GM18868 (cell line): ENCODE measurements at regions not wholly inside any gene's neighbourhood (a gene's known extent, or its start where the extent isn't known, plus 50 kb on each side); places are given as distances from the start of the nearest gene placed in this dataset.
"Not testable (repeated sequence)": the region's sequence is repeated elsewhere in the genome, so short reads cannot be mapped to it uniquely, and the experiment has no call there.

Experiments used
- ATAC-seq: cut with Tn5 transposase; IDR thresholded peaks from one replicate; pipeline ENCODE4 v1.9.1; 2021; ENCODE audit warnings: mild to moderate bottlenecking, moderate library complexity; ENCODE audit not compliant: unreplicated experiment

DNA sequence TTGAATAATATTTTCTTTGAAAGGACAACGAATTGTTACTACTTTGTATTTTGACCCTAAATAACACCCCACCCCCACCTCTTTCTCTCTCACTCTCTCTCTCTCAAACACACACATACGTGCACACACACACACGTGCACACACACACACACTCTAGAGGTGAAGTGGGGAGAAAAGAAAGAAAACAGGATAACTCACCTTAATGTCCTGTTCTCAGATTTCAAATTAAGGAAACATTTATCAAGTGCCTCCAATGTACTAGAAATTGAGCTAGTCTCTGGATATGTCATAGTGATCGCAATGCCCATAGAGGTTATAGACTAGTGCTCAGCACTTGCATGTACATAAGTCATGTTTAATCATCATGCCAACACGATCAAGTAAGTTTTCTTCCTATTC is 1483.6 kb upstream of the SEL1L start:
- ATAC-seq = no peak

GRCh38 chr14:83019744-83020414 is 1486.2 kb upstream of the SEL1L start:
- peak; percentile 92 for ATAC-seq

- ATAC-seq = no peak
Measured at GRCh38 chr14:83021323-83021722, 1487.7 kb upstream of the SEL1L start.

DNA sequence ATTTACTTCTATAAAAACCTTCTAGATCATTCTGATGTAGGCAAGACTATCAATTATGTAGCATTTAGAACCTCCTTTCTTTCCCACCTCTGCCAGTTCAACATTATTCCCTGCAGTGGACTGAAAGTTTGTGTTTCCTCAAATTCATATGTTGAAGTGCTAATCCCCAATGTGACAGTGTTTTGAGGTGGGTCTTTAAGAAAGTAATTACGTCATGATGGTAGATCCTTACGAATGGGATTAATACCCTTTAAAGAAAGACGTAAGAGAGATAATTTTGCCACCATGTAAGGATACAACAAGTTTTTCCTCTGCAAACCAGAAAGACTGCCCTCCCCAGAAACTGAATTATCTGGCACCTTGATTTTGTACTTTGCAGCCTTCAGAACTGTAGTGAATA is 1489.7 kb upstream of the SEL1L start:
- ATAC-seq = no peak

- peak; percentile 81 for ATAC-seq
Measured at GRCh38 chr14:83041224-83041623, 1507.6 kb upstream of the SEL1L start.

- ATAC-seq = no peak
Measured at GRCh38 chr14:83042858-83043257, 1509.2 kb upstream of the SEL1L start.

DNA sequence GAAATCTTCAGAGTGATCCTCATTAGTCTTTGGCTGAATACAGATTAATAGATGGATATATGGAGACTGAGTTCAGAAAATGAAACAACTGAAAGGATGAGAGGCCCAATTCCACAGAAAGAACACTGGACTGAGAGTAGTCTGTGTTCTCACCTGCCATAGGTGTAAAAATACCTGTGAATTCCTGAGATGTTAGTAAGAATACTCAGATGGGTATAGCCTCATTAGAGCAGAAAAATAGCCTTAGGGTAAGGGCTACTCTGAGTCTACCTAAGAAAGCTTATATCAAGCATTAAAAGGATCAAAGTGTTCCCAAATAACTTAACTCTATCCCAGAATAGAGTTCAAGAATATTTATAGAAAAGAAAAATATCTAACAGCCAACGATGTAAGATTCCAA is 1510.3 kb upstream of the SEL1L start:
- no peak for ATAC-seq

GRCh38 chr14:83047059-83047830 is 1513.6 kb upstream of the SEL1L start:
- no peak for ATAC-seq

GRCh38 chr14:83053022-83053710 is 1519.5 kb upstream of the SEL1L start:
- ATAC-seq = no peak

- no peak for ATAC-seq
Measured at GRCh38 chr14:83058068-83058467, 1524.4 kb upstream of the SEL1L start.

- ATAC-seq = peak; percentile 96
Measured at GRCh38 chr14:83071888-83072501, 1538.3 kb upstream of the SEL1L start.

- no peak for ATAC-seq
Measured at GRCh38 chr14:83085136-83085535, 1551.5 kb upstream of the SEL1L start.

DNA sequence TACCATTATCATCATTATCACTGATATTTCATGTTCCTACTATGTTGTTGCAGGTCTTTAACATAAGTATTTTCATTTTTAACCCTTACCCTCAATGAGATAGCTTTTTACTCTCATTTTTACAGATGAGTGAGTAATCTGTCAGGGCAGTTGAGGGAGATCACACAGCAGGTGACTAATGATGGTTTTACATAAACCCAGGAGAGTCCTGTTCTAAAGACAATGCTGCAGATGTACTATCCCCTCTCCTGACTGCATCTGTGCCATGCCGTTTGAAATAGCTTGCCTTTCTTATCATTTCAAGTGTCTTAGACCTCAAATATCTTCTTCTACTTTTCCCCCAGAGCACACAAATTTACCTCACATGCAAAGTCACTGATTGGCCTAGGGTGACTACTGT is 1552.1 kb upstream of the SEL1L start:
- no peak for ATAC-seq

DNA sequence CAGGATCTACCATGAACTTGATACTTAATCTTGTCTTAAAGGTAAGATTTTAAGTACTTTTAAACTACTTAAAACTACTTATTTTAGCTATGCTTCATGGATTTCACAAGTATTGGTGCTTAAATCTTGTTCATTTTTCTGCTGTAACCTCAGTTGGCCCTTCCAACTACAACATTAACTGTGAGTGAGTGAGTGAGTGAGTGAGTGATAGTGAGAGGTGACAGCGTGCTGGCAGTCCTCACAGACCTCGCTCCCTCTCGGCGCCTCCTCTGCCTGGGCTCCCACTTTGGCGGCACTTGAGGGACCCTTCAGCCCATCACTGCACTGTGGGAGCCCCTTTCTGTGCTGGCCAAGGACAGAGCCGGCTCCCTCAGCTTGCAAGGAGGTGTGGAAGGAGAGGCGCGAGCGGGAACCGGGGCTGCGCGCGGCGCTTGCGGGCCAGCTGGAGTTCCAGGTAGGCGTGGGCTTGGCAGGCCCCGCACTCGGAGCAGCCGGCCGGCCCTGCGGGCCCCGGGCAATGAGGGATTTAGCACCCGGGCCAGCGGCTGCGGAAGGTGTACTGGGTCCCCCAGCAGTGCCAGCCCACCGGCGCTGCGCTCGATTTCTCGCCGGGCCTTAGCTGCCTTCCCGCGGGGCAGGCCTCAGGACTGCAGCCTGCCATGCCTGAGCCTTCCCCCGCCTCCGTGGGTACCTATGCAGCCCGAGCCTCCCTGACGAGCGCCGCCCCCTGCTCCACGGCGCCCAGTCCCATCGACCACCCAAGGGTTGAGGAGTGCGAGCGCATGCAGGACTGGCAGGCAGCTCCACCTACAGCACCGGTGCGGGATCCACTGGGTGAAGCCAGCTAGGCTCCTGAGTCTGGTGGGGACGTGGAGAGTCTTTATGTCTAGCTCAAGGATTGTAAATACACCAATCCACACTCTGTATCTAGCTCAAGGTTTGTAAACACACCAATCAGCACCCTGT is 1558.6 kb upstream of the SEL1L start:
- ATAC-seq = not testable (repeated sequence)

GRCh38 chr14:83096092-83096491 is 1562.4 kb upstream of the SEL1L start:
- no peak for ATAC-seq

DNA sequence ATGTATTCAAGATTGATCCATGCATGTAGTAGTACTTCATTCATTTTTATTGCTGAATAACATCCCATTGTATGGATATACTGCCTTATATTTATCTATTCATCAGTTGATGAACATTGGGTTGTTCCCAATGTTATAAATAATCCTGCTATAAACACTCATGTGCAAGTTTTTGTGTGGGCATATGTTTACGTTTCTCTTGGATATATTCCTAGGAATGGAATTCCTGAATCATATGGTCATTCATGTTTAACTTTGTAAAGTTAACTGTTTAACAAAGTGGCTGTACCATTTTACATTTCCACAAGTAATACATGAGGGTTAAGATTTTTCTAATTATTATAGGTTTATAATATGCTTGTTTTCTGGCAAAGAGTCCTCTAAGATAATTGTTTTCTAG is 1568.2 kb upstream of the SEL1L start:
- no peak for ATAC-seq

- no peak for ATAC-seq
Measured at GRCh38 chr14:83118029-83118428, 1584.4 kb upstream of the SEL1L start.

DNA sequence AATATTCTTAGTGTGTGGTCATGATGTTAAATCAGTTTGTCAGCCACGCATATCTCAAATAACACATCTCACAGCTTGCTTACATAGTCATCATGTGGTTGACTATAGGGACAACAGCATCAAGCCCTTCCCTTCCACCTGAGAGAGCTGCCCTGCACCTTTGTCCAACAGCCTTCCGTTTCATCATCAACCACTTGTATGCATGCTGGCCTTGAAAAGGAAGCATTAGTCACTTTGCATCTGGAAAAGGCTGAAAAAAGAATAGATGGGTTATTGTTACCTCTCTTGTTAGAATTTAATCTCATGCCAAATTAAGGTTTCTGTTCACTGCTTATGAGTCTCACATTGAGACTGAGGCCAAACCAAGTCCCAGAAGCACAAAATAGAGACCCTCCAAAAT is 1586.5 kb upstream of the SEL1L start:
- ATAC-seq = no peak

DNA sequence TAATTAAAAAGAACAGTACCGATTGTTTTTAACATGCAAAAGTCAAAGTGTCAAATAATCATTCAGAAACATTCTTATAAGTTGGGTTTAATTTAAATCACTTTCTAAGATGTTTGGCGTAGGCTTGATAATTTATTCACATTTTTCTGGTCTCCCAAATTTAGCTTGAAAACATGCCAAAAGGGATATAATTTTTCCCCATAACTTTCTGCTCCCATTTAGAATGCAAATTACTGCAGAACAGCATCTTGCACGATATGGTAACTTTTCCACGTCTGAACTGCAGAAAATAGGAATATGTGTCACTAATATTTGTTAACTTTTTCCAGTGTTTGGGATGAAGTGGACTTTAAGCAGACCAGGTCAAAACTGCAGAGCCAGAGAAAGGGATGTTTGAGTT is 1592.4 kb upstream of the SEL1L start:
- ATAC-seq = no peak

DNA sequence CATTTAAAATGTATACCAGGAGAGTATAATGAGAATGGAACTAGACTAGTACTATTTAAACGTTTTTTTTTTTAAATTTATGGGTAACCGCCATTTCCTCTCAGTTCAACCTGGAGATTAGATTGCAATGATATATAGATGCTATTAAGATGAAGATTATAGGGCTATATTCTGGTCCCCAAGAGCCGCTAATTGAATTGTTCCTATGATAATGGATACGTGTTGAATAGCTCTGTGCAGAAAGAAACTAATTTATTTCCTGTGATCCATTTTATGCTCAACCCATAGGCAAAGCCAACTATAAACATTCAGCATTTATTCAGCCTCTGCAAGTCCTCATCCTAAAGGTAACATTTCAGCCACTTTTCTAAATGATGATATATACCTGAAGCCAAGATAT is 1595.1 kb upstream of the SEL1L start:
- no peak for ATAC-seq
